ENCODE measurements at regions not wholly inside any gene's neighbourhood (a gene's known extent, or its start where the extent isn't known, plus 50 kb on each side); places are given as distances from the start of the nearest gene placed in this dataset.

GRCh38 chr6:19921786-19922185 is 84.6 kb downstream of the ID4 start:
- WGBS (ENCODE audit: insufficient coverage, insufficient replicate concordance, low lambda C conversion rate, missing lambda C conversion rate) = 37% methylated on average over 9 of the region's 9 CpGs
- Histone ChIP-seq H3K79me2 (ENCODE audit: control insufficient read depth, insufficient read depth, low read length) (no peaks in the 10 kb centered on the region), H3K27me3 (replicated peaks in 1 of 2; ENCODE audit: control insufficient read depth in 2 of 2, insufficient read depth in 2 of 2, low read length in 1 of 2) (no peaks in the 10 kb centered on the region; a peak in 1 of 4 replicates), H3K9me3 (replicated peaks; ENCODE audit: control insufficient read depth, insufficient read depth, low read length) (no peaks in the 10 kb centered on the region), H4K20me1 (ENCODE audit: control insufficient read depth, insufficient read depth) (no peaks in the 10 kb centered on the region), H3K36me3 (ENCODE audit: control insufficient read depth in 2 of 2, insufficient read depth in 2 of 2, low read length in 1 of 2) (no peaks in the 10 kb centered on the region), H2AFZ (ENCODE audit: control insufficient read depth, low read depth, low read length) (no peak overlapping the region), H3K4me2 (ENCODE audit: control insufficient read depth, insufficient read depth) (no peak overlapping the region), H3K9ac (ENCODE audit: control insufficient read depth, insufficient read depth, low read length) (no peak overlapping the region), H3K4me3 (no peak overlapping the region), H3K4me1 (ENCODE audit: control insufficient read depth, insufficient read depth, low read length) (no peaks in the 10 kb centered on the region), H3K27ac (ENCODE audit: control insufficient read depth, insufficient read depth) (no peak overlapping the region)
- CTCF ChIA-PET = no interaction called here
- no peak for DNase-seq (ENCODE audit: low read depth, low spot score)
- ATAC-seq = no peak
- FAIRE-seq = no peak
- intact Hi-C loops (cut with micrococcal nuclease; ENCODE audit: unreplicated experiment) = no loop called here
- POLR2A ChIA-PET = no interaction called here
- RAD21 ChIA-PET (ENCODE audit: unreplicated experiment) = no interaction called here
- in situ Hi-C loops (cut with MboI) = no loop called here
- SMC1A ChIA-PET (ENCODE audit: uncharacterized antibody, unreplicated experiment) = no interaction called here
- TF ChIP-seq, protein P1, sequence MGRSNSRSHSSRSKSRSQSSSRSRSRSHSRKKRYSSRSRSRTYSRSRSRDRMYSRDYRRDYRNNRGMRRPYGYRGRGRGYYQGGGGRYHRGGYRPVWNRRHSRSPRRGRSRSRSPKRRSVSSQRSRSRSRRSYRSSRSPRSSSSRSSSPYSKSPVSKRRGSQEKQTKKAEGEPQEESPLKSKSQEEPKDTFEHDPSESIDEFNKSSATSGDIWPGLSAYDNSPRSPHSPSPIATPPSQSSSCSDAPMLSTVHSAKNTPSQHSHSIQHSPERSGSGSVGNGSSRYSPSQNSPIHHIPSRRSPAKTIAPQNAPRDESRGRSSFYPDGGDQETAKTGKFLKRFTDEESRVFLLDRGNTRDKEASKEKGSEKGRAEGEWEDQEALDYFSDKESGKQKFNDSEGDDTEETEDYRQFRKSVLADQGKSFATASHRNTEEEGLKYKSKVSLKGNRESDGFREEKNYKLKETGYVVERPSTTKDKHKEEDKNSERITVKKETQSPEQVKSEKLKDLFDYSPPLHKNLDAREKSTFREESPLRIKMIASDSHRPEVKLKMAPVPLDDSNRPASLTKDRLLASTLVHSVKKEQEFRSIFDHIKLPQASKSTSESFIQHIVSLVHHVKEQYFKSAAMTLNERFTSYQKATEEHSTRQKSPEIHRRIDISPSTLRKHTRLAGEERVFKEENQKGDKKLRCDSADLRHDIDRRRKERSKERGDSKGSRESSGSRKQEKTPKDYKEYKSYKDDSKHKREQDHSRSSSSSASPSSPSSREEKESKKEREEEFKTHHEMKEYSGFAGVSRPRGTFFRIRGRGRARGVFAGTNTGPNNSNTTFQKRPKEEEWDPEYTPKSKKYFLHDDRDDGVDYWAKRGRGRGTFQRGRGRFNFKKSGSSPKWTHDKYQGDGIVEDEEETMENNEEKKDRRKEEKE (IDR thresholded peaks at IDR 0.05) = no peak
- no TSS peak for BruUV-seq (replicated peaks)

DNA sequence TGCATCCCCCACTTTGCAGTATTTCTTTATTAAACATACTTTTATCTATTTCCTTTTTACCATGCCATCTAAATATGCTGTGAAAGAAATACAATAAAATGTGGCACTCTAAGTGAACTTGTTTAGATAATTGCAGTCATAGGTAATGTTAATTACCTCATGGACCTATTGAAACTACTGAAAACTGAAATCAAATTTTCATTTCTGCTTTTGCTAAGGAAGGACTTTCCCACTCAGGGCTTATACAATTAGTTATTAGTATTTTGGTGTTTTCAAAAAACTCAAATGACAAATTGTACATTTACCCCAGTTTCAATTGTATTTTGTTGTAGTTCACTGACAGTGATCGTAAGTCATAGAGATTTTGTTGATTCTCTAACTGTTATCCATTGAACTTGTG is 88.4 kb downstream of the ID4 start:
- BruUV-seq (replicated peaks) = no TSS peak
- no peak for DNase-seq (ENCODE audit: low read depth, low spot score)
- in situ Hi-C loops (cut with MboI) = no loop called here

More for the DNA sequence above, 88.4 kb downstream of the ID4 start:
- SMC1A ChIA-PET (ENCODE audit: uncharacterized antibody, unreplicated experiment) = no interaction called here
- Histone ChIP-seq H3K9me3 (replicated peaks; ENCODE audit: control insufficient read depth, insufficient read depth, low read length) (no peaks in the 10 kb centered on the region), H2AFZ (ENCODE audit: control insufficient read depth, low read depth, low read length) (no peak overlapping the region), H3K36me3 (ENCODE audit: control insufficient read depth in 2 of 2, insufficient read depth in 2 of 2, low read length in 1 of 2) (no peaks in the 10 kb centered on the region), H4K20me1 (ENCODE audit: control insufficient read depth, insufficient read depth) (no peaks in the 10 kb centered on the region), H3K4me3 (no peak overlapping the region), H3K27me3 (replicated peaks in 1 of 2; ENCODE audit: control insufficient read depth in 2 of 2, insufficient read depth in 2 of 2, low read length in 1 of 2) (no peaks in the 10 kb centered on the region; a peak in 1 of 4 replicates), H3K79me2 (ENCODE audit: control insufficient read depth, insufficient read depth, low read length) (no peaks in the 10 kb centered on the region), H3K4me2 (ENCODE audit: control insufficient read depth, insufficient read depth) (no peak overlapping the region), H3K27ac (ENCODE audit: control insufficient read depth, insufficient read depth) (no peak overlapping the region), H3K4me1 (ENCODE audit: control insufficient read depth, insufficient read depth, low read length) (no peaks in the 10 kb centered on the region), H3K9ac (ENCODE audit: control insufficient read depth, insufficient read depth, low read length) (no peak overlapping the region)
- CTCF ChIA-PET = no interaction called here
- FAIRE-seq (no peak), ATAC-seq (peak; percentile 78)
- WGBS (ENCODE audit: insufficient coverage, insufficient replicate concordance, low lambda C conversion rate, missing lambda C conversion rate) = 25% methylated on average over 1 of the region's 1 CpG
- POLR2A ChIA-PET = no interaction called here
- TF ChIP-seq CBFB (IDR thresholded peaks at IDR 0.05; ENCODE audit: low read depth) = no peak
- 0 out of 2 replicates have a peak, but pooled peaks have one; percentile 29 for TF ChIP-seq JUNB (IDR thresholded peaks at IDR 0.05)
- TF ChIP-seq EED (IDR thresholded peaks at IDR 0.05; ENCODE audit: low read depth) = no peak
- peak; percentile 90 for TF ChIP-seq MTA2 (IDR thresholded peaks at IDR 0.05; ENCODE audit: low read depth)
- TF ChIP-seq BCL11A (IDR thresholded peaks at IDR 0.05; ENCODE audit: low read depth, low read length) = no peak
- no peak for TF ChIP-seq CREB1 (IDR thresholded peaks at IDR 0.05; ENCODE audit: low read depth)
- TF ChIP-seq SPI1 (IDR thresholded peaks at IDR 0.05; ENCODE audit: borderline replicate concordance, insufficient read depth, low read depth, low read length) = peak; percentile 59
- TF ChIP-seq ATF7 (IDR thresholded peaks at IDR 0.05; ENCODE audit: low read depth) = peak; percentile 78
- TF ChIP-seq, protein P2, sequence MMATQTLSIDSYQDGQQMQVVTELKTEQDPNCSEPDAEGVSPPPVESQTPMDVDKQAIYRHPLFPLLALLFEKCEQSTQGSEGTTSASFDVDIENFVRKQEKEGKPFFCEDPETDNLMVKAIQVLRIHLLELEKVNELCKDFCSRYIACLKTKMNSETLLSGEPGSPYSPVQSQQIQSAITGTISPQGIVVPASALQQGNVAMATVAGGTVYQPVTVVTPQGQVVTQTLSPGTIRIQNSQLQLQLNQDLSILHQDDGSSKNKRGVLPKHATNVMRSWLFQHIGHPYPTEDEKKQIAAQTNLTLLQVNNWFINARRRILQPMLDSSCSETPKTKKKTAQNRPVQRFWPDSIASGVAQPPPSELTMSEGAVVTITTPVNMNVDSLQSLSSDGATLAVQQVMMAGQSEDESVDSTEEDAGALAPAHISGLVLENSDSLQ (IDR thresholded peaks at IDR 0.05) = no peak
- 0 out of 2 replicates have a peak, but pooled peaks have one; percentile 29 for TF ChIP-seq RELB (IDR thresholded peaks at IDR 0.05; ENCODE audit: low read depth)
- no peak for TF ChIP-seq RFX5 (IDR thresholded peaks at IDR 0.05; ENCODE audit: low read depth, low read length)
- no peak for TF ChIP-seq STAT3 (IDR thresholded peaks at IDR 0.05; ENCODE audit: low read depth, low read length)
- no peak for TF ChIP-seq TARDBP (IDR thresholded peaks at IDR 0.05; ENCODE audit: borderline replicate concordance)
- no peak for TF ChIP-seq MAX (IDR thresholded peaks at IDR 0.05; ENCODE audit: low read depth, low read length)
- RAD21 ChIA-PET (ENCODE audit: unreplicated experiment) = no interaction called here
- intact Hi-C loops (cut with micrococcal nuclease; ENCODE audit: unreplicated experiment) = no loop called here

Measured in GM12878 (cell line).